Prostate gland (tissue), 2 donors: ENCODE measurements at regions not wholly inside any gene's neighbourhood (a gene's known extent, or its start where the extent isn't known, plus 50 kb on each side); places are given as distances from the start of the nearest gene placed in this dataset.
A peak's percentile ranks its signal among the peaks of the same experiment; 100 is the strongest.

ENCODE experiments used
- DNase-seq: peaks from one replicate; pipeline ENCODE4 v3.0.0-alpha.2; 2019; ENCODE audit warnings: low spot score
- H3K27ac ChIP-seq, 2 donors: fragments of 200-600 bp; sonication (generic); 2 replicates each; pipeline ENCODE4 v1.5.1; 2017 to 2019
- H3K27me3 ChIP-seq: fragments of 200-600 bp; sonication (generic); replicated peaks from 2 replicates; pipeline ENCODE4 v1.5.1; 2019; ENCODE audit not compliant: insufficient read depth
- H3K36me3 ChIP-seq, 2 donors: fragments of 200-600 bp; sonication (generic); 1 replicate in 1 of 2; 2 replicates in 1 of 2; pipeline versions ENCODE4 v1.5.1 to v1.8.1; 2017 to 2019
- H3K4me1 ChIP-seq: fragments of 200-600 bp; sonication (generic); replicated peaks from 2 replicates; pipeline ENCODE4 v1.5.1; 2019
- H3K4me3 ChIP-seq, 2 donors: fragments of 200-600 bp; sonication (generic); 2 replicates each; pipeline ENCODE4 v1.5.1; 2017 to 2019
- H3K9me3 ChIP-seq: fragments of 200-600 bp; sonication (generic); 2 replicates; pipeline ENCODE4 v1.5.1; 2017
- POLR2A ChIP-seq: fragments of 450-650 bp; IDR thresholded peaks from one replicate; pipeline ENCODE4 v1.6.1; 2016; ENCODE audit warnings: antibody characterized with exemption, mild to moderate bottlenecking
- POLR2AphosphoS5 ChIP-seq: sonication (generic); formaldehyde crosslinking; IDR thresholded peaks from one replicate; pipeline ENCODE4 v1.6.1; 2017; ENCODE audit warnings: antibody characterized with exemption
- WGBS: methylation state at CpG from one replicate; pipeline ENCODE4 v1.1.5; 2018; 5-methylcytosine and 5-hydroxymethylcytosine counted together
- intact Hi-C: fragments of 100-400 bp; cut with DNase I; formaldehyde crosslinking; loops from one replicate; pipeline ENCODE4 v1.14.2; 2022
- TF ChIP-seq, protein P1 (sequence below), 4 experiments: fragments of 200-600 bp in 2 of 4; fragments of 450-650 bp in 2 of 4; sonication (generic) in 2 of 4; IDR thresholded peaks; 1 replicate in 3 of 4; 2 replicates in 1 of 4; pipeline ENCODE4 v1.5.1; 2016 to 2019; ENCODE audit warnings: antibody characterized with exemption in 4 of 4, mild to moderate bottlenecking in 2 of 4, moderate library complexity in 2 of 4

DNA sequence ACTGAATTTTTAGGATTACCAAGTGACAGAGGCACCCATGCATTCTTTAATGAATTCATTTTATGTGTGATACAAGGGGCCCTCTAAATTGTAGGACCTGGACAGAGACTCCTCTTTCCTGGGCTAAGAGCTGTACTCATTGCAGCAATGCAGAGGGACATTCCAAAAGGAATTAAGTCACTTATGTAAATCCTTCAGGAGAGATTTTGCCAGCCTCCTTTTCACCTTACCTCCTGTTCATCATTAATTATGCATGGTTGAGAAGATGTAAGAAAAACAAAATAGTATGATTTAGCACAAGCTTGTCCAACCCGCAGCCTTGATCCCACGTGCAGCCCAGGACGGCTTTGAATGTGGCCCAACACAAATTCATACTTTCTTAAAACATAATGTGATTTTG lies 84.5 kb upstream of the TANK start:
- WGBS = 94% methylated on average over 3 of the region's 3 CpGs
- no peak overlapping the region for H3K4me3 ChIP-seq
- TF ChIP-seq POLR2A (no peak), POLR2AphosphoS5 (no peak)
- TF ChIP-seq, protein P1, sequence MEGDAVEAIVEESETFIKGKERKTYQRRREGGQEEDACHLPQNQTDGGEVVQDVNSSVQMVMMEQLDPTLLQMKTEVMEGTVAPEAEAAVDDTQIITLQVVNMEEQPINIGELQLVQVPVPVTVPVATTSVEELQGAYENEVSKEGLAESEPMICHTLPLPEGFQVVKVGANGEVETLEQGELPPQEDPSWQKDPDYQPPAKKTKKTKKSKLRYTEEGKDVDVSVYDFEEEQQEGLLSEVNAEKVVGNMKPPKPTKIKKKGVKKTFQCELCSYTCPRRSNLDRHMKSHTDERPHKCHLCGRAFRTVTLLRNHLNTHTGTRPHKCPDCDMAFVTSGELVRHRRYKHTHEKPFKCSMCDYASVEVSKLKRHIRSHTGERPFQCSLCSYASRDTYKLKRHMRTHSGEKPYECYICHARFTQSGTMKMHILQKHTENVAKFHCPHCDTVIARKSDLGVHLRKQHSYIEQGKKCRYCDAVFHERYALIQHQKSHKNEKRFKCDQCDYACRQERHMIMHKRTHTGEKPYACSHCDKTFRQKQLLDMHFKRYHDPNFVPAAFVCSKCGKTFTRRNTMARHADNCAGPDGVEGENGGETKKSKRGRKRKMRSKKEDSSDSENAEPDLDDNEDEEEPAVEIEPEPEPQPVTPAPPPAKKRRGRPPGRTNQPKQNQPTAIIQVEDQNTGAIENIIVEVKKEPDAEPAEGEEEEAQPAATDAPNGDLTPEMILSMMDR (IDR thresholded peaks at IDR 0.05) = no peak
- H3K9me3 ChIP-seq = no peaks in the 10 kb centered on the region
- DNase-seq = no peak
- no peaks in the 10 kb centered on the region for H3K4me1 ChIP-seq
- no peaks in the 10 kb centered on the region for H3K36me3 ChIP-seq
- H3K27ac ChIP-seq = no peak overlapping the region
- intact Hi-C loops = no loop called here
- H3K27me3 ChIP-seq = no peaks in the 10 kb centered on the region

DNA sequence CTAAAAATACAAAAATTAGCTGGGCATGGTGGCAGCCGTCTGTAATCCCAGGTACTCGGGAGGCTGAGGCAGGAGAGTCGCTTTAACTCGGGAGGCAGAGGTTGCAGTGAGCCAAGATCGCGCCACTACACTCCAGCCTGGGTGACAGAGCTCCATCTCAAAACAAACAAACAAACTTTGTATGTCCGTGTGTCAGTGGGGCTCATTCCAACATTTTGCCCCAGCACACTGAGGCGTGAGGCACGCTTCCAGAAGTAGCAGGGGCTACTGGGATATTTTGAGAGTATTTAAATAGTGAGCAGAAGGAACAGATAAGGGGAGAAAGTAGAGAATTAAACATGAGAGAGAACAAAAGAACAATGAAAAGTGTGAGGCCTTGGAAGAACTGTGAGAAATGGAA lies 83.3 kb upstream of the TANK start:
- Histone ChIP-seq H3K27ac (no peak overlapping the region), H3K4me1 (no peaks in the 10 kb centered on the region), H3K27me3 (no peaks in the 10 kb centered on the region), H3K9me3 (no peaks in the 10 kb centered on the region), H3K36me3 (no peaks in the 10 kb centered on the region), H3K4me3 (no peak overlapping the region)
- TF ChIP-seq POLR2AphosphoS5 = no peak
- TF ChIP-seq POLR2A = no peak
- TF ChIP-seq, protein P1 (IDR thresholded peaks at IDR 0.05) = no peak
- no peak for DNase-seq
- intact Hi-C loops = no loop called here
- WGBS = 91% methylated on average over 9 of the region's 9 CpGs

DNA sequence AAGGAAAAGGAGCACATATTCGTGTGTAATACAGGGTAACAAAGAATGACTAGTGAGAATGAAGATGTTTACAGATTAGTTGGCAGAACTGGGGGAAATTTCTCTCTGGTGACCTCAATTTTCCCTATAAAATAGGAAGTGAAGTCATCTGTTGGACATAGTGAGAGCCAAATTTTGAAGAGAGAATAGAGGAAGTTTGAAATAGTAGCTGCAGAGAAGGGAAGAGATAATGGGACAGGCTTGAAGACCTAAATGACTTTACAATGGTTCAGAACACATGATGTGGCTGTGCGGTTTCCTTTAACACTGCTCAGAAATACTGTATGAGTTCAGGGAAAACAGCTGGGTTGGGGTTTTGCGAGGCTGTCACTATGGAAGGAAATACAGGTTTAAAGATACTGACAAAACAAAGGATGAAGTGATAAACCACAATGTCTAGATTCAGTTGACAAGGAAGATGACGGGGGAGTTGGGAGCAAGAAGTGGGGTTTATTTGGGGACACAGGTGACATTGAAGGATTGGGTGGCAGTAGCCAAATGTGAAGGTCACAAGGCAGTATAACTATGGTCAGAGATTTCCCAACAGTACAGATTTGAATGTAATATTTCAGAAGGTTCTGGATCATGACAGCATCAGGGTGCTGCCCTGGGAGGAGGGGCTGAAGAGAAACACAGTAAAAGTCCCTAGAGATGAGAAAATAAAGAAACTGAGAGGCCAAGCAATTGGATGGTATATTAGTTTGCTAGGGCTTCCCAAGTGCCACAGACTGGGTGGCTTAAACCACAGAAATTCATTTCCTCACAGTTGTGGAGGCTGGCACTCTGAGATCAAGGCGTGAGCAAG lies 82.6 kb upstream of the TANK start:
- Histone ChIP-seq H3K4me3 (no peak overlapping the region), H3K36me3 (no peaks in the 10 kb centered on the region), H3K27me3 (no peaks in the 10 kb centered on the region), H3K9me3 (no peaks in the 10 kb centered on the region), H3K27ac (no peak overlapping the region), H3K4me1 (no peaks in the 10 kb centered on the region)
- peak; percentile 22 for DNase-seq
- intact Hi-C loops = no loop called here
- WGBS = 55% methylated on average over 5 of the region's 5 CpGs
- TF ChIP-seq POLR2AphosphoS5 = no peak
- TF ChIP-seq, protein P1 (IDR thresholded peaks at IDR 0.05) = no peak
- TF ChIP-seq POLR2A = no peak

DNA sequence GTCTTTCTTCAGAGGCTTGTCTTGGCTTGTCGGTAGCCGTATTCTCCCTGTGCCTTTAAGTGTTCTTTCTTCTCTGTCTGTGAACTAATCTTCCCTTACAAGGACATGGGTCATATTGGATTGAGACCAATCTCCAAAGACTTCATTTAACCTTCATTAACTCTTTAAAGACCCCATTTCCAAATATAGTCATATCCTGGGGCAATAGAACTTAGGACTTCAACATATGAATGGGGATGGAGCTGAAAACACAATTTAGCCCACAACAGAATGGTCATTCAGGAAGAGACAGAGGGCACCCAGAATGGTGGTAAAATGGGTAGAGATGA lies 82.1 kb upstream of the TANK start:
- DNase-seq = no peak
- Histone ChIP-seq H3K4me1 (no peaks in the 10 kb centered on the region), H3K27me3 (no peaks in the 10 kb centered on the region), H3K9me3 (no peaks in the 10 kb centered on the region), H3K27ac (no peak overlapping the region), H3K4me3 (no peak overlapping the region), H3K36me3 (no peaks in the 10 kb centered on the region)
- TF ChIP-seq, protein P1 (IDR thresholded peaks at IDR 0.05) = no peak
- TF ChIP-seq POLR2A (no peak), POLR2AphosphoS5 (no peak)
- intact Hi-C loops = no loop called here
- WGBS = 33% methylated on average over 2 of the region's 2 CpGs

DNA sequence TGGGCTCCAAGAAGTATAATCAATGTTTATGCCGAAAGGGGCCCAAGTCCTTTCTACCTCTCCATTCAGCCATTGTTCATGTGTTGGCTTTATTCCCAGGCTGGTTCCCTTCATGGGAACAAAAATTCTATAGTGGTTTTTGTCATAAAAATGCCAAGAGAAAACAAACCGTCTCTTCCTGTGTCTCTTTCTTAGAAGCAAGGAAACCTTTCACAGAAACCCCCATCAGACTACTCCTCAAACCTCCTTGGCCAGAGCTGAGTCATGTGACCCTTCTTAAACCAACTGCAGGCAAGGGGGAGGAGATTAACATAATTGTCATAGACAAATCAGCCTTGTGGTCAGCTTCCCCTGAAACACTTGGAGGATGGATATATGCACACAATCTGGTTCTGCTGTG lies 75.1 kb upstream of the TANK start:
- Histone ChIP-seq H3K4me3 (no peak overlapping the region), H3K9me3 (no peaks in the 10 kb centered on the region), H3K27me3 (no peaks in the 10 kb centered on the region), H3K27ac (no peak overlapping the region), H3K36me3 (no peaks in the 10 kb centered on the region), H3K4me1 (no peaks in the 10 kb centered on the region)
- intact Hi-C loops = no loop called here
- no peak for DNase-seq
- TF ChIP-seq POLR2AphosphoS5 = no peak
- TF ChIP-seq, protein P1 (IDR thresholded peaks at IDR 0.05) = no peak
- TF ChIP-seq POLR2A = no peak
- WGBS = 27% methylated on average over 2 of the region's 2 CpGs
